A549 (cell line): ENCODE measurements at regions not wholly inside any gene's neighbourhood (a gene's known extent, or its start where the extent isn't known, plus 50 kb on each side); places are given as distances from the start of the nearest gene placed in this dataset.

Experiments used
- CBX8 ChIP-seq: fragments of 200-600 bp; sonication (generic); IDR thresholded peaks from 2 replicates; pipeline ENCODE4 v1.6.1; 2016
- CTCF ChIP-seq: fragments of >200 bp; sonication (Bioruptor Twin); formaldehyde crosslinking; IDR thresholded peaks from 3 replicates; pipeline ENCODE4 v1.5.1; 2016
- KDM1A ChIP-seq: fragments of 200-600 bp; sonication (generic); IDR thresholded peaks from 2 replicates; pipeline ENCODE4 v1.6.1; 2016; ENCODE audit warnings: low read depth, mild to moderate bottlenecking
- POLR2A ChIP-seq: IDR thresholded peaks from 2 replicates; pipeline ENCODE4 v1.6.1; 2012; ENCODE audit warnings: mild to moderate bottlenecking, low read length
- RCOR1 ChIP-seq: fragments of 150-350 bp; IDR thresholded peaks from 2 replicates; pipeline ENCODE4 v1.6.1; 2014; ENCODE audit warnings: antibody characterized with exemption, low read length, low read depth
- ZSCAN20 ChIP-seq: fragments of 250-450 bp; sonication (Bioruptor Pico); IDR thresholded peaks from 2 replicates; pipeline ENCODE4 v1.8.0; 2022; ENCODE audit warnings: mild to moderate bottlenecking, moderate library complexity

GRCh38 chr15:77810130-77810571 lies 177.4 kb upstream of the LINGO1 start:
- TF ChIP-seq CTCF (no peak), CBX8 (no peak), ZSCAN20 (CRISPR knock-in tag) (no peak), KDM1A (no peak), RCOR1 (no peak), POLR2A (no peak)
